HCT116 (cell line): ENCODE measurements at regions not wholly inside any gene's neighbourhood (a gene's known extent, or its start where the extent isn't known, plus 50 kb on each side); places are given as distances from the start of the nearest gene placed in this dataset.
"Not testable (repeated sequence)": the region's sequence is repeated elsewhere in the genome, so short reads cannot be mapped to it uniquely, and the experiment has no call there.

Experiments used
- ATAC-seq: fragments of 200-7000 bp; cut with Tn5 transposase; 2 replicates; pipeline ENCODE4 v1.9.1; 2020; ENCODE audit warnings: mild to moderate bottlenecking, moderate library complexity
- BruUV-seq: library from RNA; stranded (reverse); fragments of 400-500 nt; replicated peaks from 2 replicates; lab custom pipeline; 2021; lab: Mats Ljungman, UMichigan
- CTCF ChIA-PET: fragments of 300-600 bp; sonication (Branson Sonifier 250); formaldehyde crosslinking; loops from one replicate; lab custom pipeline; 2021; ENCODE audit warnings: antibody characterized with exemption; lab: Charles Lee
- POLR2A ChIA-PET: fragments of 300-600, 350-600 bp; sonication (Branson Sonifier 250); formaldehyde crosslinking; loops from one replicate; lab custom pipeline; 2021; ENCODE audit warnings: antibody characterized with exemption; lab: Charles Lee
- RAD21 ChIA-PET, 2 experiments: fragments of 300-600 bp; sonication (Branson Sonifier 250); formaldehyde crosslinking; loops; one replicate each; lab custom pipeline; 2023; ENCODE audit warnings: low total read pairs in 2 of 2; ENCODE audit not compliant: uncharacterized antibody in 2 of 2, unreplicated experiment in 2 of 2, low non-redundant PET in 1 of 2; lab: Charles Lee
- DNase-seq: peaks from one replicate; pipeline ENCODE4 v3.0.0-alpha.2; 2010; ENCODE audit warnings: low read depth, low spot score
- H2AFZ ChIP-seq: fragments of 200-600 bp; shearing (Covaris generic), sonication (generic); 2 replicates; pipeline ENCODE4 v1.6.1; 2017; ENCODE audit warnings: low read depth, mixed run types, mixed read lengths, antibody characterized with exemption, low read length; ENCODE audit not compliant: poor library complexity, severe bottlenecking
- H3K27ac ChIP-seq: 2 replicates; pipeline ENCODE4 v1.5.1; 2012; ENCODE audit warnings: low read depth, low read length
- H3K27me3 ChIP-seq: fragments of 200-600 bp; sonication (generic); 2 replicates; pipeline ENCODE4 v1.6.1; 2016; ENCODE audit warnings: mixed run types, low read length, mixed read lengths; ENCODE audit not compliant: insufficient read depth
- H3K36me3 ChIP-seq, 2 experiments: fragments of 200-500 bp in 1 of 2; fragments of 200-600 bp in 1 of 2; sonication (Bioruptor generic) in 1 of 2; sonication (generic) in 1 of 2; 2 replicates each; pipeline versions ENCODE4 v1.5.1 to v1.6.1; 2014 to 2016; ENCODE audit warnings: low read length in 2 of 2, inconsistent platforms in 1 of 2, mixed read lengths in 1 of 2, mixed run types in 1 of 2; ENCODE audit not compliant: insufficient read depth in 2 of 2, control insufficient read depth in 1 of 2
- H3K4me1 ChIP-seq, 2 experiments: fragments of 200-600 bp in 1 of 2; sonication (generic) in 1 of 2; 2 replicates each; pipeline versions ENCODE4 v1.5.1 to v1.6.1; 2012 to 2017; ENCODE audit warnings: low read length in 2 of 2, inconsistent platforms in 1 of 2, mild to moderate bottlenecking in 1 of 2, mixed read lengths in 1 of 2, mixed run types in 1 of 2, moderate library complexity in 1 of 2; ENCODE audit not compliant: insufficient read depth in 2 of 2, control insufficient read depth in 1 of 2
- H3K4me2 ChIP-seq: fragments of 200-600 bp; sonication (generic); 2 replicates; pipeline ENCODE4 v1.6.1; 2017; ENCODE audit warnings: mixed run types, low read length, mixed read lengths
- H3K4me3 ChIP-seq, 2 experiments: fragments of 200-600 bp in 1 of 2; sonication (generic) in 1 of 2; replicated peaks in 1 of 2; 2 replicates each; pipeline ENCODE4 v1.5.1; 2011 to 2016; ENCODE audit warnings: low read length in 2 of 2, control low read depth in 1 of 2, low read depth in 1 of 2, mild to moderate bottlenecking in 1 of 2, mixed read lengths in 1 of 2, mixed run types in 1 of 2
- H3K79me2 ChIP-seq: fragments of 200-600 bp; sonication (generic); 2 replicates; pipeline ENCODE4 v1.6.1; 2017; ENCODE audit warnings: mild to moderate bottlenecking, mixed run types, low read length, moderate library complexity, mixed read lengths; ENCODE audit not compliant: insufficient read depth
- H3K9ac ChIP-seq: fragments of 200-600 bp; sonication (generic); 2 replicates; pipeline ENCODE4 v1.6.1; 2016; ENCODE audit warnings: low read length, mixed read lengths
- H3K9me2 ChIP-seq: fragments of 200-600 bp; sonication (generic), shearing (Covaris generic); 2 replicates; pipeline ENCODE4 v1.6.1; 2017; ENCODE audit warnings: mixed run types, mild to moderate bottlenecking, moderate library complexity; ENCODE audit not compliant: insufficient read depth
- H3K9me3 ChIP-seq, 2 experiments: fragments of 200-500 bp in 1 of 2; fragments of 200-600 bp in 1 of 2; sonication (Bioruptor generic) in 1 of 2; sonication (generic) in 1 of 2; 2 replicates each; pipeline ENCODE4 v1.6.1; 2014 to 2017; ENCODE audit warnings: low read length in 2 of 2, mixed read lengths in 2 of 2, inconsistent platforms in 1 of 2, low read depth in 1 of 2, mild to moderate bottlenecking in 1 of 2, mixed run types in 1 of 2, moderate library complexity in 1 of 2; ENCODE audit not compliant: control insufficient read depth in 1 of 2, insufficient read depth in 1 of 2
- H4K20me1 ChIP-seq: fragments of 200-600 bp; sonication (generic), shearing (Covaris generic); 2 replicates; pipeline ENCODE4 v1.6.1; 2017; ENCODE audit warnings: mixed run types, mild to moderate bottlenecking, moderate library complexity; ENCODE audit not compliant: insufficient read depth
- ELF1 ChIP-seq: IDR thresholded peaks from 2 replicates; pipeline ENCODE4 v1.6.1; 2012; ENCODE audit warnings: low read depth, borderline replicate concordance
- FOSL1 ChIP-seq: IDR thresholded peaks from 2 replicates; pipeline ENCODE4 v1.6.1; 2012; ENCODE audit warnings: low read depth
- POLR2A ChIP-seq: IDR thresholded peaks from 2 replicates; pipeline ENCODE4 v1.7.0; 2011; ENCODE audit warnings: borderline replicate concordance; ENCODE audit not compliant: insufficient read depth, insufficient read length; ENCODE audit errors: extremely low read depth
- POLR2AphosphoS5 ChIP-seq: IDR thresholded peaks from 2 replicates; pipeline ENCODE4 v1.6.1; 2011; ENCODE audit warnings: mild to moderate bottlenecking, low read depth, low read length, moderate library complexity
- intact Hi-C: fragments of 100-400 bp; cut with micrococcal nuclease; formaldehyde crosslinking; loops from 2 replicates; pipeline ENCODE4 v1.10.0; 2022
- TF ChIP-seq, protein P1 (sequence below): IDR thresholded peaks from 2 replicates; pipeline ENCODE4 v1.6.1; 2011; ENCODE audit warnings: mild to moderate bottlenecking, low read length, moderate library complexity; ENCODE audit not compliant: insufficient replicate concordance; ENCODE audit errors: extremely low read depth
- TF ChIP-seq, protein P2 (sequence below), 3 experiments: fragments of 200-600 bp in 1 of 3; sonication (generic) in 1 of 3; IDR thresholded peaks in 2 of 3; conservative IDR thresholded peaks in 1 of 3; 2 replicates each; pipeline ENCODE4 v1.5.1; 2012 to 2017; ENCODE audit warnings: low read depth in 2 of 3, low read length in 2 of 3, antibody characterized with exemption in 1 of 3, borderline replicate concordance in 1 of 3, control low read depth in 1 of 3, mild to moderate bottlenecking in 1 of 3, mixed read lengths in 1 of 3, mixed run types in 1 of 3, moderate library complexity in 1 of 3; ENCODE audit not compliant: insufficient read depth in 1 of 3
- TF ChIP-seq, protein P3 (sequence below): IDR thresholded peaks from 2 replicates; pipeline ENCODE4 v1.6.1; 2012

DNA sequence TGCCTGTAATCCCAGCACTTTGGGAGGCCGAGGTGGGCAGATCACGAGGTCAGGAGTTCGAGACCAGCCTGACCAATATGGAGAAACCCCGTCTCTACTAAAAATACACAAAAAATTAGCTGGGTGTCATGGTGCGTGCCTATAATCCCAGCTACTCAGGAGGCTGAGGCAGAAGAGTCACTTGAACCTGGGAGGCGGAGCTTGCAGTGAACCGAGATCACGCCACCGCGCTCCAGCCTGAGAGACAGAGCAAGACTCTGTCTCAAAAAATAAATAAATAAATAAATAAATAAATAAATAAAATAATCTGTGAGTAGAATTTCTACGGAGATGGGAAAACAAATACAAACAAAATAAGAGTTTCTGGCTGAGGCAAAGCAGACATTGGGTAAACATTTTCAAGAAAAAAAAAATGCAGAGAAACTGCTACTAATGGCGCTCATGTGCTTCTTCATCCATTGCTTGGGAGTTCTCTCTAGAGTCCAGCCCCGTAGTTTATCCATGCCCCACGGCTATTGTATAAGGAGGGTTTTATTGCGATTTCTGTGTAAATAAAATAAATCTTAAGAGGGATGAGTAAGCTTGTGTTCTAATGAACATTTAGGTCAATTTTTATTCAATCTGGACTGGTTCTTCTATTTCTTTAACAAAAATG lies 1161.9 kb downstream of the IGSF11 start:
- POLR2A ChIA-PET, intact Hi-C loops: not testable (repeated sequence)

DNA sequence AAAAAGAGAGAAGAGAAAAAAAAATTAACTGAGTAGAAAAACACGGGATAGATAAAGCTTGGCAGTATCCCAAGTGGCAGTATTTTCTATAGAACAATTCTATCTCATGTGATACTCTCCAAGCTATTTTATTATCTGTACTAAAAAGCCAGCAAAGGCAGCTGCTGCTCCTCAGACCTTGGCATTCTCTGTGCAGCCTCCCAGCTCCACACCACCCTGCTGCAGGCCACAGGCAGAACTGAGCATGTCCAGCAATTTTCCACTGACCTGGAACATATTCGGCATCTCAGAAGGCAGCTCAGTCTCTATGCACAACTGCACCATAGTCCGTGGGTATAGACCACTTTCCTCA lies 1161.4 kb downstream of the IGSF11 start:
- ChIA-PET CTCF (no interaction called here), RAD21 (no interaction called here), POLR2A (no interaction called here)
- Histone ChIP-seq H3K27ac (no peak overlapping the region), H3K27me3 (peaks cover 2% of the 10 kb centered on the region; the same call in 1 of the 2 replicates), H3K9ac (no peak overlapping the region), H3K4me1 (no peaks in the 10 kb centered on the region), H3K9me3 (no peaks in the 10 kb centered on the region), H2AFZ (no peak overlapping the region), H3K9me2 (no peaks in the 10 kb centered on the region), H3K4me3 (no peak overlapping the region), H3K36me3 (no peaks in the 10 kb centered on the region), H4K20me1 (no peaks in the 10 kb centered on the region), H3K79me2 (no peaks in the 10 kb centered on the region), H3K4me2 (no peak overlapping the region)
- ATAC-seq, result no peak
- DNase-seq, result no peak
- TF ChIP-seq, protein P1, sequence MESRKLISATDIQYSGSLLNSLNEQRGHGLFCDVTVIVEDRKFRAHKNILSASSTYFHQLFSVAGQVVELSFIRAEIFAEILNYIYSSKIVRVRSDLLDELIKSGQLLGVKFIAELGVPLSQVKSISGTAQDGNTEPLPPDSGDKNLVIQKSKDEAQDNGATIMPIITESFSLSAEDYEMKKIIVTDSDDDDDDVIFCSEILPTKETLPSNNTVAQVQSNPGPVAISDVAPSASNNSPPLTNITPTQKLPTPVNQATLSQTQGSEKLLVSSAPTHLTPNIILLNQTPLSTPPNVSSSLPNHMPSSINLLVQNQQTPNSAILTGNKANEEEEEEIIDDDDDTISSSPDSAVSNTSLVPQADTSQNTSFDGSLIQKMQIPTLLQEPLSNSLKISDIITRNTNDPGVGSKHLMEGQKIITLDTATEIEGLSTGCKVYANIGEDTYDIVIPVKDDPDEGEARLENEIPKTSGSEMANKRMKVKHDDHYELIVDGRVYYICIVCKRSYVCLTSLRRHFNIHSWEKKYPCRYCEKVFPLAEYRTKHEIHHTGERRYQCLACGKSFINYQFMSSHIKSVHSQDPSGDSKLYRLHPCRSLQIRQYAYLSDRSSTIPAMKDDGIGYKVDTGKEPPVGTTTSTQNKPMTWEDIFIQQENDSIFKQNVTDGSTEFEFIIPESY, result no peak
- no peak for TF ChIP-seq POLR2A
- TF ChIP-seq, protein P2, sequence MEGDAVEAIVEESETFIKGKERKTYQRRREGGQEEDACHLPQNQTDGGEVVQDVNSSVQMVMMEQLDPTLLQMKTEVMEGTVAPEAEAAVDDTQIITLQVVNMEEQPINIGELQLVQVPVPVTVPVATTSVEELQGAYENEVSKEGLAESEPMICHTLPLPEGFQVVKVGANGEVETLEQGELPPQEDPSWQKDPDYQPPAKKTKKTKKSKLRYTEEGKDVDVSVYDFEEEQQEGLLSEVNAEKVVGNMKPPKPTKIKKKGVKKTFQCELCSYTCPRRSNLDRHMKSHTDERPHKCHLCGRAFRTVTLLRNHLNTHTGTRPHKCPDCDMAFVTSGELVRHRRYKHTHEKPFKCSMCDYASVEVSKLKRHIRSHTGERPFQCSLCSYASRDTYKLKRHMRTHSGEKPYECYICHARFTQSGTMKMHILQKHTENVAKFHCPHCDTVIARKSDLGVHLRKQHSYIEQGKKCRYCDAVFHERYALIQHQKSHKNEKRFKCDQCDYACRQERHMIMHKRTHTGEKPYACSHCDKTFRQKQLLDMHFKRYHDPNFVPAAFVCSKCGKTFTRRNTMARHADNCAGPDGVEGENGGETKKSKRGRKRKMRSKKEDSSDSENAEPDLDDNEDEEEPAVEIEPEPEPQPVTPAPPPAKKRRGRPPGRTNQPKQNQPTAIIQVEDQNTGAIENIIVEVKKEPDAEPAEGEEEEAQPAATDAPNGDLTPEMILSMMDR (IDR thresholded peaks at IDR 0.05 in 2 of 3, conservative IDR thresholded peaks at IDR 0.05 in 1 of 3; ENCODE audit: borderline replicate concordance in 1 of 3, insufficient read depth in 1 of 3, low read depth in 2 of 3, low read length in 2 of 3), result no peak
- TF ChIP-seq FOSL1, result no peak
- no peak for TF ChIP-seq POLR2AphosphoS5
- TF ChIP-seq ELF1, result no peak
- TF ChIP-seq, protein P3, sequence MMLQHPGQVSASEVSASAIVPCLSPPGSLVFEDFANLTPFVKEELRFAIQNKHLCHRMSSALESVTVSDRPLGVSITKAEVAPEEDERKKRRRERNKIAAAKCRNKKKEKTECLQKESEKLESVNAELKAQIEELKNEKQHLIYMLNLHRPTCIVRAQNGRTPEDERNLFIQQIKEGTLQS, result no peak
- intact Hi-C loops, result no loop called here
- BruUV-seq, result no TSS peak

More for the DNA sequence above, 1161.9 kb downstream of the IGSF11 start:
- H3K27me3 ChIP-seq, BruUV-seq, H2AFZ ChIP-seq, ATAC-seq, CTCF ChIA-PET, H4K20me1 ChIP-seq, H3K4me3 ChIP-seq, H3K9me3 ChIP-seq, H3K9me2 ChIP-seq, H3K79me2 ChIP-seq, H3K36me3 ChIP-seq, H3K9ac ChIP-seq, H3K27ac ChIP-seq, H3K4me1 ChIP-seq, DNase-seq, H3K4me2 ChIP-seq, RAD21 ChIA-PET: not testable (repeated sequence)
